ENCODE measurements at regions not wholly inside any gene's neighbourhood (a gene's known extent, or its start where the extent isn't known, plus 50 kb on each side); places are given as distances from the start of the nearest gene placed in this dataset.

- H3K27ac ChIP-seq, result no peak overlapping the region
- H3K27me3 ChIP-seq, result no peaks in the 10 kb centered on the region
- 75 to 88% methylated on average over 2 of the region's 2 CpGs for WGBS, 2 donors (ENCODE audit: low coverage in 1 of 2)
- no peaks in the 10 kb centered on the region for H3K4me1 ChIP-seq
- no peak for DNase-seq
- H3K9me3 ChIP-seq, result no peaks in the 10 kb centered on the region
- in situ Hi-C loops (cut with MboI; ENCODE audit: low pct_ligation_motif_present in 1 of 4, low pct_unique_long_range_greater_than_20kb in 1 of 4, low sequenced_read_pairs in 3 of 4) (no loop called here), intact Hi-C loops (cut with DNase I; ENCODE audit: low total_unique reads) (no loop called here)
- H3K4me3 ChIP-seq, result no peak overlapping the region
- TF ChIP-seq EP300 (IDR thresholded peaks at IDR 0.05; ENCODE audit: low read depth), result no peak
- no peak for TF ChIP-seq CTCF (IDR thresholded peaks at IDR 0.05)
- TF ChIP-seq POLR2A (IDR thresholded peaks at IDR 0.05), result no peak
- TF ChIP-seq POLR2AphosphoS5 (IDR thresholded peaks at IDR 0.05), result no peak
- H3K36me3 ChIP-seq, result no peaks in the 10 kb centered on the region
Observed at GRCh38 chr6:50527985-50528384, 185.3 kb upstream of the TFAP2D start.

GRCh38 chr6:50539447-50539846, 173.9 kb upstream of the TFAP2D start:
- H3K27me3 ChIP-seq, result no peaks in the 10 kb centered on the region
- in situ Hi-C loops (cut with MboI; ENCODE audit: low pct_ligation_motif_present in 1 of 4, low pct_unique_long_range_greater_than_20kb in 1 of 4, low sequenced_read_pairs in 3 of 4), result no loop called here
- no peak overlapping the region for H3K27ac ChIP-seq
- TF ChIP-seq POLR2AphosphoS5 (IDR thresholded peaks at IDR 0.05), result no peak
- no peak for TF ChIP-seq EP300 (IDR thresholded peaks at IDR 0.05; ENCODE audit: low read depth)
- TF ChIP-seq POLR2A (IDR thresholded peaks at IDR 0.05), result no peak
- TF ChIP-seq CTCF (IDR thresholded peaks at IDR 0.05), result no peak
- 36 to 60% methylated on average over 1 of the region's 1 CpG for WGBS, 2 donors (ENCODE audit: low coverage in 1 of 2)
- intact Hi-C loops (cut with DNase I; ENCODE audit: low total_unique reads), result no loop called here
- no peaks in the 10 kb centered on the region for H3K9me3 ChIP-seq
- no peaks in the 10 kb centered on the region for H3K4me1 ChIP-seq
- no peak overlapping the region for H3K4me3 ChIP-seq
- H3K36me3 ChIP-seq, result no peaks in the 10 kb centered on the region
- no peak for DNase-seq

- Histone ChIP-seq H3K27me3 (no peaks in the 10 kb centered on the region), H3K4me1 (no peaks in the 10 kb centered on the region), H3K27ac (no peak overlapping the region), H3K36me3 (no peaks in the 10 kb centered on the region), H3K9me3 (no peaks in the 10 kb centered on the region), H3K4me3 (no peak overlapping the region)
- WGBS, 2 donors (ENCODE audit: low coverage in 1 of 2), result 46 to 76% methylated on average over 2 of the region's 2 CpGs
- TF ChIP-seq POLR2A (IDR thresholded peaks at IDR 0.05) (no peak), CTCF (IDR thresholded peaks at IDR 0.05) (no peak), EP300 (IDR thresholded peaks at IDR 0.05; ENCODE audit: low read depth) (no peak), POLR2AphosphoS5 (IDR thresholded peaks at IDR 0.05) (no peak)
- DNase-seq, result no peak
- intact Hi-C loops (cut with DNase I; ENCODE audit: low total_unique reads), result no loop called here
- in situ Hi-C loops (cut with MboI; ENCODE audit: low pct_ligation_motif_present in 1 of 4, low pct_unique_long_range_greater_than_20kb in 1 of 4, low sequenced_read_pairs in 3 of 4), result no loop called here
Observed at GRCh38 chr6:50541941-50542340, 171.4 kb upstream of the TFAP2D start.

- Histone ChIP-seq H3K9me3 (no peaks in the 10 kb centered on the region), H3K4me3 (no peak overlapping the region), H3K27me3 (no peaks in the 10 kb centered on the region), H3K27ac (no peak overlapping the region), H3K36me3 (no peaks in the 10 kb centered on the region), H3K4me1 (no peaks in the 10 kb centered on the region)
- no peak for DNase-seq
- WGBS, 2 donors (ENCODE audit: low coverage in 1 of 2), result 29 to 51% methylated on average over 7 of the region's 7 CpGs
- in situ Hi-C loops (cut with MboI; ENCODE audit: low pct_ligation_motif_present in 1 of 4, low pct_unique_long_range_greater_than_20kb in 1 of 4, low sequenced_read_pairs in 3 of 4) (no loop called here), intact Hi-C loops (cut with DNase I; ENCODE audit: low total_unique reads) (no loop called here)
- TF ChIP-seq EP300 (IDR thresholded peaks at IDR 0.05; ENCODE audit: low read depth) (no peak), POLR2A (IDR thresholded peaks at IDR 0.05) (no peak), POLR2AphosphoS5 (IDR thresholded peaks at IDR 0.05) (no peak), CTCF (IDR thresholded peaks at IDR 0.05) (no peak)
Observed at GRCh38 chr6:50543666-50544065, 169.7 kb upstream of the TFAP2D start.
